ENCODE measurements at regions not wholly inside any gene's neighbourhood (a gene's known extent, or its start where the extent isn't known, plus 50 kb on each side); places are given as distances from the start of the nearest gene placed in this dataset.

- ChIA-PET POLR2A (no interaction called here), CTCF (ENCODE audit: low intra/inter-chr PET ratio, low total read pairs) (no interaction called here)
- in situ Hi-C loops (cut with HindIII; ENCODE audit: extremely low pct_ligation_motif_present, low pct_unique_long_range_greater_than_20kb) (no loop called here), intact Hi-C loops (cut with micrococcal nuclease; ENCODE audit: unreplicated experiment) (no loop called here)
- no peak overlapping the region for H3K4me2 ChIP-seq (ENCODE audit: low read depth, low read length)
- 85% methylated on average over 4 of the region's 4 CpGs for WGBS (ENCODE audit: low lambda C conversion rate)
- DNase-seq (ENCODE audit: low spot score) = no peak
- no peaks in the 10 kb centered on the region for H3K79me2 ChIP-seq (ENCODE audit: insufficient read depth, low read length)
- ATAC-seq = no peak
- TF ChIP-seq FOXJ3 (CRISPR knock-in tag; IDR thresholded peaks at IDR 0.05; ENCODE audit: borderline replicate concordance) = no peak
- TF ChIP-seq ATF7 (IDR thresholded peaks at IDR 0.05) = peak; percentile 28; the same call in 1 of the 2 replicates
- no peak for TF ChIP-seq ATF7 (CRISPR knock-in tag; IDR thresholded peaks at IDR 0.05)
- BruUV-seq (replicated peaks) = no TSS peak
- no peak overlapping the region for H3K27ac ChIP-seq (ENCODE audit: extremely low read length, insufficient read depth, low read length)
- FAIRE-seq = no peak
- no peak overlapping the region for H3K4me3 ChIP-seq (replicated peaks in 1 of 3; ENCODE audit: insufficient read depth in 1 of 3, low read depth in 2 of 3, low read length in 3 of 3)
- no peaks in the 10 kb centered on the region for H3K27me3 ChIP-seq (ENCODE audit: control insufficient read depth in 1 of 2, insufficient read depth in 2 of 2, low read length in 2 of 2)
- peaks cover 8% of the 10 kb centered on the region for H3K4me1 ChIP-seq (ENCODE audit: insufficient read depth, low read length)
- H3K9me3 ChIP-seq (ENCODE audit: low read length) = no peaks in the 10 kb centered on the region
- no peak overlapping the region for H2AFZ ChIP-seq (ENCODE audit: low read length)
- H3K36me3 ChIP-seq (replicated peaks in 1 of 2; ENCODE audit: control insufficient read depth in 1 of 2, insufficient read depth in 2 of 2, low read length in 2 of 2) = no peaks in the 10 kb centered on the region
- no peak overlapping the region for H3K9ac ChIP-seq (ENCODE audit: insufficient read depth, low read depth, low read length)
- H4K20me1 ChIP-seq (ENCODE audit: insufficient read depth, low read length) = no peaks in the 10 kb centered on the region
These were observed 319.8 kb upstream of the KLHL29 start for GRCh38 chr2:23065210-23065609.

GRCh38 chr2:23065936-23066335 is 319.0 kb upstream of the KLHL29 start:
- WGBS (ENCODE audit: low lambda C conversion rate) = 44% methylated on average over 8 of the region's 8 CpGs
- H3K9ac ChIP-seq (ENCODE audit: insufficient read depth, low read depth, low read length) = no peak overlapping the region
- POLR2A ChIA-PET = no interaction called here
- intact Hi-C loops (cut with micrococcal nuclease; ENCODE audit: unreplicated experiment) = no loop called here
- BruUV-seq (replicated peaks) = no TSS peak
- H3K4me2 ChIP-seq (ENCODE audit: low read depth, low read length) = no peak overlapping the region
- no peak overlapping the region for H3K4me3 ChIP-seq (replicated peaks in 1 of 3; ENCODE audit: insufficient read depth in 1 of 3, low read depth in 2 of 3, low read length in 3 of 3)
- FAIRE-seq = no peak
- no peaks in the 10 kb centered on the region for H3K36me3 ChIP-seq (replicated peaks in 1 of 2; ENCODE audit: control insufficient read depth in 1 of 2, insufficient read depth in 2 of 2, low read length in 2 of 2)
- CTCF ChIA-PET (ENCODE audit: low intra/inter-chr PET ratio, low total read pairs) = no interaction called here
- ATAC-seq = no peak
- H3K27me3 ChIP-seq (ENCODE audit: control insufficient read depth in 1 of 2, insufficient read depth in 2 of 2, low read length in 2 of 2) = no peaks in the 10 kb centered on the region
- no peak overlapping the region for H3K27ac ChIP-seq (ENCODE audit: extremely low read length, insufficient read depth, low read length)
- H3K79me2 ChIP-seq (ENCODE audit: insufficient read depth, low read length) = no peaks in the 10 kb centered on the region
- no peak for DNase-seq (ENCODE audit: low spot score)
- no peaks in the 10 kb centered on the region for H4K20me1 ChIP-seq (ENCODE audit: insufficient read depth, low read length)
- H3K9me3 ChIP-seq (ENCODE audit: low read length) = no peaks in the 10 kb centered on the region
- H2AFZ ChIP-seq (ENCODE audit: low read length) = no peak overlapping the region
- in situ Hi-C loops (cut with HindIII; ENCODE audit: extremely low pct_ligation_motif_present, low pct_unique_long_range_greater_than_20kb) = no loop called here
- H3K4me1 ChIP-seq (ENCODE audit: insufficient read depth, low read length) = peaks cover 8% of the 10 kb centered on the region
- TF ChIP-seq ZNF563 (CRISPR knock-in tag; IDR thresholded peaks at IDR 0.05) = no peak
- TF ChIP-seq FIP1L1 (IDR thresholded peaks at IDR 0.05; ENCODE audit: borderline replicate concordance, insufficient read depth, low read depth, low read length) = no peak
- no peak for TF ChIP-seq ZNF329 (CRISPR knock-in tag; IDR thresholded peaks at IDR 0.05; ENCODE audit: low read depth)
- TF ChIP-seq, protein P1, sequence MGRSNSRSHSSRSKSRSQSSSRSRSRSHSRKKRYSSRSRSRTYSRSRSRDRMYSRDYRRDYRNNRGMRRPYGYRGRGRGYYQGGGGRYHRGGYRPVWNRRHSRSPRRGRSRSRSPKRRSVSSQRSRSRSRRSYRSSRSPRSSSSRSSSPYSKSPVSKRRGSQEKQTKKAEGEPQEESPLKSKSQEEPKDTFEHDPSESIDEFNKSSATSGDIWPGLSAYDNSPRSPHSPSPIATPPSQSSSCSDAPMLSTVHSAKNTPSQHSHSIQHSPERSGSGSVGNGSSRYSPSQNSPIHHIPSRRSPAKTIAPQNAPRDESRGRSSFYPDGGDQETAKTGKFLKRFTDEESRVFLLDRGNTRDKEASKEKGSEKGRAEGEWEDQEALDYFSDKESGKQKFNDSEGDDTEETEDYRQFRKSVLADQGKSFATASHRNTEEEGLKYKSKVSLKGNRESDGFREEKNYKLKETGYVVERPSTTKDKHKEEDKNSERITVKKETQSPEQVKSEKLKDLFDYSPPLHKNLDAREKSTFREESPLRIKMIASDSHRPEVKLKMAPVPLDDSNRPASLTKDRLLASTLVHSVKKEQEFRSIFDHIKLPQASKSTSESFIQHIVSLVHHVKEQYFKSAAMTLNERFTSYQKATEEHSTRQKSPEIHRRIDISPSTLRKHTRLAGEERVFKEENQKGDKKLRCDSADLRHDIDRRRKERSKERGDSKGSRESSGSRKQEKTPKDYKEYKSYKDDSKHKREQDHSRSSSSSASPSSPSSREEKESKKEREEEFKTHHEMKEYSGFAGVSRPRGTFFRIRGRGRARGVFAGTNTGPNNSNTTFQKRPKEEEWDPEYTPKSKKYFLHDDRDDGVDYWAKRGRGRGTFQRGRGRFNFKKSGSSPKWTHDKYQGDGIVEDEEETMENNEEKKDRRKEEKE (IDR thresholded peaks at IDR 0.05) = no peak
- TF ChIP-seq PRMT3 (CRISPR knock-in tag; IDR thresholded peaks at IDR 0.05; ENCODE audit: borderline replicate concordance, low read depth) = no peak
- TF ChIP-seq HES4 (CRISPR knock-in tag; IDR thresholded peaks at IDR 0.05; ENCODE audit: borderline replicate concordance) = no peak
- no peak for TF ChIP-seq U2AF2 (IDR thresholded peaks at IDR 0.05; ENCODE audit: low read depth, low read length)
- TF ChIP-seq, protein P2, sequence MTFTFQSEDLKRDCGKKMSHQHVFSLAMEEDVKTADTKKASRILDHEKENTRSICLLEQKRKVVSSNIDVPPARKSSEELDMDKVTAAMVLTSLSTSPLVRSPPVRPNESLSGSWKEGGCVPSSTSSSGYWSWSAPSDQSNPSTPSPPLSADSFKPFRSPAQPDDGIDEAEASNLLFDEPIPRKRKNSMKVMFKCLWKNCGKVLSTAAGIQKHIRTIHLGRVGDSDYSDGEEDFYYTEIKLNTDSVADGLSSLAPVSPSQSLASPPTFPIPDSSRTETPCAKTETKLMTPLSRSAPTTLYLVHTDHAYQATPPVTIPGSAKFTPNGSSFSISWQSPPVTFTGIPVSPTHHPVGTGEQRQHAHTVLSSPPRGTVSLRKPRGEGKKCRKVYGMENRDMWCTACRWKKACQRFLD (CRISPR knock-in tag; IDR thresholded peaks at IDR 0.05; ENCODE audit: borderline replicate concordance) = no peak
- no peak for TF ChIP-seq ELF1 (CRISPR knock-in tag; IDR thresholded peaks at IDR 0.05)
- no peak for TF ChIP-seq ZFP36L2 (CRISPR knock-in tag; IDR thresholded peaks at IDR 0.05)
- TF ChIP-seq, protein P3, sequence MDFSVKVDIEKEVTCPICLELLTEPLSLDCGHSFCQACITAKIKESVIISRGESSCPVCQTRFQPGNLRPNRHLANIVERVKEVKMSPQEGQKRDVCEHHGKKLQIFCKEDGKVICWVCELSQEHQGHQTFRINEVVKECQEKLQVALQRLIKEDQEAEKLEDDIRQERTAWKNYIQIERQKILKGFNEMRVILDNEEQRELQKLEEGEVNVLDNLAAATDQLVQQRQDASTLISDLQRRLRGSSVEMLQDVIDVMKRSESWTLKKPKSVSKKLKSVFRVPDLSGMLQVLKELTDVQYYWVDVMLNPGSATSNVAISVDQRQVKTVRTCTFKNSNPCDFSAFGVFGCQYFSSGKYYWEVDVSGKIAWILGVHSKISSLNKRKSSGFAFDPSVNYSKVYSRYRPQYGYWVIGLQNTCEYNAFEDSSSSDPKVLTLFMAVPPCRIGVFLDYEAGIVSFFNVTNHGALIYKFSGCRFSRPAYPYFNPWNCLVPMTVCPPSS (IDR thresholded peaks at IDR 0.05) = no peak

Measured in HepG2 (cell line).